Ishikawa (cell line): ENCODE measurements at regions not wholly inside any gene's neighbourhood (a gene's known extent, or its start where the extent isn't known, plus 50 kb on each side); places are given as distances from the start of the nearest gene placed in this dataset.

Experiments
- CEBPB ChIP-seq: IDR thresholded peaks from 2 replicates; pipeline ENCODE4 v1.6.1; 2012
- CREB1 ChIP-seq: IDR thresholded peaks from 2 replicates; pipeline ENCODE4 v1.6.1; 2012; ENCODE audit warnings: low read depth
- EGR1 ChIP-seq: IDR thresholded peaks from 2 replicates; pipeline ENCODE4 v1.6.1; 2012
- EP300 ChIP-seq: IDR thresholded peaks from 2 replicates; pipeline ENCODE4 v1.6.1; 2012; ENCODE audit warnings: borderline replicate concordance
- FOXM1 ChIP-seq: IDR thresholded peaks from 2 replicates; pipeline ENCODE4 v1.6.1; 2012; ENCODE audit warnings: low read depth, borderline replicate concordance
- NFIC ChIP-seq: IDR thresholded peaks from 2 replicates; pipeline ENCODE4 v1.6.1; 2012
- RAD21 ChIP-seq: IDR thresholded peaks from 2 replicates; pipeline ENCODE4 v1.6.1; 2012; ENCODE audit warnings: low read depth
- TAF1 ChIP-seq: IDR thresholded peaks from 2 replicates; pipeline ENCODE4 v1.6.1; 2012; ENCODE audit warnings: low read depth, mild to moderate bottlenecking
- TCF12 ChIP-seq: IDR thresholded peaks from 2 replicates; pipeline ENCODE4 v1.6.1; 2012; ENCODE audit warnings: low read depth
- TEAD4 ChIP-seq: IDR thresholded peaks from 2 replicates; pipeline ENCODE4 v1.6.1; 2012
- YY1 ChIP-seq: IDR thresholded peaks from 2 replicates; pipeline ENCODE4 v1.6.1; 2012; ENCODE audit warnings: low read depth
- ZBTB7A ChIP-seq: IDR thresholded peaks from 2 replicates; pipeline ENCODE4 v1.6.1; 2012; ENCODE audit warnings: low read depth
- TF ChIP-seq, protein P1 (sequence below): IDR thresholded peaks from 2 replicates; pipeline ENCODE4 v1.6.1; 2012
- TF ChIP-seq, protein P2 (sequence below): IDR thresholded peaks from 2 replicates; pipeline ENCODE4 v1.6.1; 2012; ENCODE audit warnings: low read depth, mild to moderate bottlenecking
- TF ChIP-seq, protein P3 (sequence below): IDR thresholded peaks from 2 replicates; pipeline ENCODE4 v1.6.1; 2012

DNA sequence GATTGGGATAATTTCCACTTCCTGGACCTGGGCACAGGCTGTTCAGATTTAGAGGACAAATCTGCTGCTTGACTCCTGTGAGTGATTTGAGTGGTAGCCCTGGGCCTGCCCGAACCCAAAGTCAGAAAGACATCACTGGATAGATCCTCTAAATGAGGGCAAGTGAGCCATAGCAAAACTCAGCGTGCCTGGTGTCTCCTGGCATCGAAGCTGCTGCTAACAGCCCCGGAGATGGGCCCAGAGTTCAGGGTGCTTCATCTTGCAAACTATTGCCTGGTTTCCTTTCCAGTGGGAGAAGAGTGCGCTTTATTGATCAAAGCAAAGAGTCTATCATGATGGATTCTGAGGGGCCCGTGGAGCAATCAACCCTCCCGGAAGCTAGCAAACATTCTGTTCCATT is 153.1 kb upstream of the KLHL29 start:
- TF ChIP-seq, protein P1, sequence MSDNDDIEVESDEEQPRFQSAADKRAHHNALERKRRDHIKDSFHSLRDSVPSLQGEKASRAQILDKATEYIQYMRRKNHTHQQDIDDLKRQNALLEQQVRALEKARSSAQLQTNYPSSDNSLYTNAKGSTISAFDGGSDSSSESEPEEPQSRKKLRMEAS: no peak
- TF ChIP-seq TCF12 (no peak), TEAD4 (no peak)

DNA sequence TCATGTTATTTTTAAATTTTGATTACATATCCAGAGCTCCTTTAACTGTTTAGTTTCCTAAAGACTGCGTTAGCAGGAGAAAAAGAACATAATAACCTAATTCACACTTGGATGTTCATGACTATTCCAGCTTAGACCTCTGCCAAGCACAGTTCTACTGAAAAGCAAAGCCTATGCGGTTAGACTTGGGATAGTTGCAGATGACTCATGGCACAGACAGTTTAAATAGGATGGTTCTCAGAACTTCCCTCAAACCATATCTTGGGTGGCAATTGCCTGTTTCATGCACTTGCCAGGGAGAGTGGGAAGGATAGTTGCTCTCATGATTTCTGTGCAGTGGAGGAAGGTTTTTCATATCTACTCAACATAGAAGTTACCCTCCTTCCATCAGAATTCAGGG is 149.7 kb upstream of the KLHL29 start:
- TF ChIP-seq, protein P1: no peak
- TF ChIP-seq NFIC (no peak), TEAD4 (no peak)

DNA sequence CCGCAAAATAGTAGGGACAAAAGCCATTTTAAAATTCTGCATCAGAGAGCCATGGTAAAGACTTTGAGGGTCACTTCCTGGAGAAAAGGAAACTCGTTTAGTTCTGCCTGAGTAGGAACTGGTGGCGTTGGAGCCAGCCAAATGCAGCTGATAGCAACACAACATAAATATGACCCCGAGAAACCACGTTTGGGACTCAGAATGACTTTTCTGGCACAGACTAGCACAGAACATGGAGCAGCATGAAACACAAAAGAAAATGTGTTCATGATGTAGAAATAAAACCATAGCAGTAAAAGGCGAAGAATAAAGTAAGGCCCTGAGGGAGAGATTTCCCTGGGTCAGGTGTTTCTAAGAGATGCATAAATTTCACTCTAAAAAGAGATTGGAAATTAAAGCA is 149.2 kb upstream of the KLHL29 start:
- TF ChIP-seq CEBPB: no peak

DNA sequence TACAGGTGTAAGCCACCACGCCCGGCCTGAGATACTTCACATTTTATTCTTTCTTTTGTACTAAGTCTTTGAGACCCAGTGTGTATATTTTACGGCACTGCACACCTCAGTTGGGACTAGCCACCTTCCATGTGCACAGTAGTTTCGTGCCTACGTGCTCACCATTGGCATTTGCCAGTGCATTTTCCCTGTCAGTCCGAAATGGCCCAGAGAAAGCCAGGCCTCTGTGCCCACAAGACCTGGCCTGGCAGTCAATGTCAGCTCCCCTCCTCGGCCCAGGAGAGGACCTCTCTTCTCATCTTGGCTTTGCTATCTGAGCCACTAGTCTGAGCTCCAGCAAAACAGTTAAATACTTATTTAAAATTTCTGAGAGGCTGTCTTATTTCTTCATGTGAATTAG is 147.8 kb upstream of the KLHL29 start:
- no peak for TF ChIP-seq CEBPB
- no peak for TF ChIP-seq YY1
- TF ChIP-seq TAF1: no peak
- no peak for TF ChIP-seq TCF12
- no peak for TF ChIP-seq EP300
- TF ChIP-seq, protein P2, sequence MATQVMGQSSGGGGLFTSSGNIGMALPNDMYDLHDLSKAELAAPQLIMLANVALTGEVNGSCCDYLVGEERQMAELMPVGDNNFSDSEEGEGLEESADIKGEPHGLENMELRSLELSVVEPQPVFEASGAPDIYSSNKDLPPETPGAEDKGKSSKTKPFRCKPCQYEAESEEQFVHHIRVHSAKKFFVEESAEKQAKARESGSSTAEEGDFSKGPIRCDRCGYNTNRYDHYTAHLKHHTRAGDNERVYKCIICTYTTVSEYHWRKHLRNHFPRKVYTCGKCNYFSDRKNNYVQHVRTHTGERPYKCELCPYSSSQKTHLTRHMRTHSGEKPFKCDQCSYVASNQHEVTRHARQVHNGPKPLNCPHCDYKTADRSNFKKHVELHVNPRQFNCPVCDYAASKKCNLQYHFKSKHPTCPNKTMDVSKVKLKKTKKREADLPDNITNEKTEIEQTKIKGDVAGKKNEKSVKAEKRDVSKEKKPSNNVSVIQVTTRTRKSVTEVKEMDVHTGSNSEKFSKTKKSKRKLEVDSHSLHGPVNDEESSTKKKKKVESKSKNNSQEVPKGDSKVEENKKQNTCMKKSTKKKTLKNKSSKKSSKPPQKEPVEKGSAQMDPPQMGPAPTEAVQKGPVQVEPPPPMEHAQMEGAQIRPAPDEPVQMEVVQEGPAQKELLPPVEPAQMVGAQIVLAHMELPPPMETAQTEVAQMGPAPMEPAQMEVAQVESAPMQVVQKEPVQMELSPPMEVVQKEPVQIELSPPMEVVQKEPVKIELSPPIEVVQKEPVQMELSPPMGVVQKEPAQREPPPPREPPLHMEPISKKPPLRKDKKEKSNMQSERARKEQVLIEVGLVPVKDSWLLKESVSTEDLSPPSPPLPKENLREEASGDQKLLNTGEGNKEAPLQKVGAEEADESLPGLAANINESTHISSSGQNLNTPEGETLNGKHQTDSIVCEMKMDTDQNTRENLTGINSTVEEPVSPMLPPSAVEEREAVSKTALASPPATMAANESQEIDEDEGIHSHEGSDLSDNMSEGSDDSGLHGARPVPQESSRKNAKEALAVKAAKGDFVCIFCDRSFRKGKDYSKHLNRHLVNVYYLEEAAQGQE: no peak
- no peak for TF ChIP-seq CREB1
- TF ChIP-seq RAD21: no peak
- no peak for TF ChIP-seq ZBTB7A

DNA sequence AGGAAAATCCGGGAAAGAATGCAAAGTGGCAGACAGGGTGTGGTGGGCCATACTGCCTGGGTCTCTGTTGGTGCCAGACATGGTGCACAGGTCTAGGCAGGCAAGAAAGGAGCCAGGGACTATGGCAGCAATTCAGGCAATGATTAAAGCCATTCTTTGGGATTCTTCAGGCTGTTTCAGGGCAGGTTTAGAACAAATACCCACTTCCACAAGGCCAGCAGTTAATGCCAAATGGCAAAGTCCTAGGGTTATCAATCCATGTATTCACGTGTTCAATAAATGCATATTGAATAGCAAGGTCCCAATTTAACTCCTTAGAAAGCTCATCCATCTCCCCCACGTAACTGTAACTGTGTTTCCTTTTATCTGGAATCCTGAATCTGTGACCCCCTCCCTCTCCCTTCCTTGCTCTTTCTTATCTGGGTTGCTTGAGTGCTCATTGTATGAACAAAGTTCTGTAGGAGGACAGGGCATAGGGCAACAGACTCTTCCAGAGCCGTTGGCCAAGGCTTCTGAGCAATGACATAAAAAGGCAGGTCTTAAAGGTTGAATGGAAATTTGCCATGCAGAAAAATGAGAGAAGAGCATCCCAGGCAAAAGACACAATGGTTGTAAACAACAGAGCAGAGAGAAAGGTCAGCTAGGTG is 146.8 kb upstream of the KLHL29 start:
- no peak for TF ChIP-seq ZBTB7A
- TF ChIP-seq TCF12: no peak
- TF ChIP-seq CEBPB: no peak
- TF ChIP-seq RAD21: no peak
- TF ChIP-seq EP300: no peak
- TF ChIP-seq, protein P1: no peak
- no peak for TF ChIP-seq NFIC
- TF ChIP-seq FOXM1: no peak
- TF ChIP-seq, protein P3, sequence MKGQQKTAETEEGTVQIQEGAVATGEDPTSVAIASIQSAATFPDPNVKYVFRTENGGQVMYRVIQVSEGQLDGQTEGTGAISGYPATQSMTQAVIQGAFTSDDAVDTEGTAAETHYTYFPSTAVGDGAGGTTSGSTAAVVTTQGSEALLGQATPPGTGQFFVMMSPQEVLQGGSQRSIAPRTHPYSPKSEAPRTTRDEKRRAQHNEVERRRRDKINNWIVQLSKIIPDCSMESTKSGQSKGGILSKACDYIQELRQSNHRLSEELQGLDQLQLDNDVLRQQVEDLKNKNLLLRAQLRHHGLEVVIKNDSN: no peak
- TF ChIP-seq TAF1: no peak
- TF ChIP-seq, protein P2: no peak
- no peak for TF ChIP-seq YY1
- TF ChIP-seq TEAD4: no peak
- TF ChIP-seq CREB1: no peak
- no peak for TF ChIP-seq EGR1

DNA sequence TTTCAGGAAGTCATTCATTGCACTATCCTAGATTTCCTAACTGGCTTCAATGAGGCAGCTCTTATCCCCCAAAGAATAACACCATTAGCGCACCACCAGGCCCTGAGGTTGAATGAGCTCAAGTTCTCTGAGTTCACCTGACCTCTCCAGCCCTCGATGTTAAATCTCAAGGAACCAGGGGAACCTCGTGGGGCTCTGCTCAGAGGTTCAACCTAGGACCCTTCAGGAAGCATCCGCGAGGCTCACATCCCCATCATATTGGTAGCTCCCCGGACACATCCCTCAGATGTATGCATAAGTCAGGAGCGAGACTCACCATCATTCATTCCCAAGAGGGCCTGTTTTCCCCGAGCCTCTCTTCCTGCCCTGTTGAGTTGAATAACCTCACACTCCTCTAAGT is 145.6 kb upstream of the KLHL29 start:
- TF ChIP-seq, protein P1: no peak
- TF ChIP-seq RAD21 (no peak), TCF12 (no peak), TAF1 (no peak), CEBPB (no peak), EGR1 (no peak), EP300 (no peak), CREB1 (no peak), YY1 (no peak), ZBTB7A (no peak), NFIC (no peak)

DNA sequence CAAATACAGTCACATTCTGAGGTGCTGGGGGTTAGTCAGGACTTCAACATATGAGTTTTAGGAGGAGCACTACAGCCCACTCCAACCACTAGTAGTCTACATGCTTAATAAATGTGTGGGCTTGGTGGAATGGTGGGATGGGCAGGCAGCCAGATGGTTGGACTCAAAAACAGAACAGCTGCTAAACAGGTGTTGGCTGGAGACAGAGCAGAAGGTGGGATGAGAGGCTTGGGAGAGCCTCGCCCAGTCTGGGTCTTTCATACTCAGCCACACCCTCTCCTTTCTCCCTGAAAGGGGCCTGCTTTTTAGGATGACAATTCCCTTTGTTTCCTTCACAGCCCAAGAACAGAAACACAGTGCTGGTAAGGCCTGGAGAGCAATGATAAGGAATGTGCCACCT is 143.9 kb upstream of the KLHL29 start:
- TF ChIP-seq EP300: no peak
